ENCODE measurements at regions not wholly inside any gene's neighbourhood (a gene's known extent, or its start where the extent isn't known, plus 50 kb on each side); places are given as distances from the start of the nearest gene placed in this dataset.
"Not testable (repeated sequence)": the region's sequence is repeated elsewhere in the genome, so short reads cannot be mapped to it uniquely, and the experiment has no call there.

DNA sequence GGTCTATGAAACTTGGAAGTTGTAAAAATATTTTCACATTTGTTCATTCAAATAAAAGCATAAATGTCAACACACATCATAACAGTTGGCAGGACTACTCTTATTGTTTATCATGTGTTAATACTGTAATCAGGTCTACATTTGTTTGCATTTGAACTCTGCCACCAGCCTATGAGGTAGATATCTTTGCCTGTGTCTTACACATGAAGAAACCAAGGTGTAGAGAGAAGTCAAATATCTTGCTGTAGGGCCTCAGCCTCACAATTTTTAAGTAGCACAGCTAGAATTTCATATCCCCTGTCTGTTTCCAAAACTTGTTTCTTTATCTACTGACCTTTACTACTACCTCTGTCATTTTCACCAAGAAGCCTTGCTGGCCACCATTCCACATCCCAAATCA, 161.9 kb downstream of the ZIC4 start:
- TF ChIP-seq POU2F2 (IDR thresholded peaks at IDR 0.05; ENCODE audit: low read depth, low read length) (no peak), POLR2A (IDR thresholded peaks at IDR 0.05; ENCODE audit: low read depth, low read length) (no peak), TAF1 (IDR thresholded peaks at IDR 0.05; ENCODE audit: low read depth, low read length) (no peak), SPI1 (IDR thresholded peaks at IDR 0.05; ENCODE audit: low read depth, low read length) (no peak), PAX5 (IDR thresholded peaks at IDR 0.05; ENCODE audit: insufficient read depth, low read length, severe bottlenecking) (no peak), POLR2AphosphoS5 (IDR thresholded peaks at IDR 0.05; ENCODE audit: low read depth, low read length) (no peak)
- no peak for DNase-seq (ENCODE audit: insufficient read length, low spot score)

DNA sequence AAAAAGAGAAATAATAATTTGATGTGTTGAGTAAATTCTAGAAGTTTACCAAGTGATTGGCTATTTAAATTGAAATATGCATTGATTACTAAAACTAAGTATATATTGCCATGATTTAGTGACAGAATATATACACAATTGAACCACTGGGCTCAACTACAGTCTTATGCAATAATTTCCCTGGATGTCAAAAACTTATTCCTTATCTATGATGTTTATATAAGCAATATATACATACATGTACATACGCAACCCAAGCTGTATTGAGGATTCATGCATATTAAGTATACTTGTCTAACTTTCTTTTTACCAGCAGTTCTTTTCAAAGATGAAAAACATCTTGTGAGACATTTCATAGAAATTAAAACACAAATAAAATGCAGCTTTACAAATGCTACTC, 165.8 kb downstream of the ZIC4 start:
- TF ChIP-seq SPI1 (IDR thresholded peaks at IDR 0.05; ENCODE audit: low read depth, low read length) = no peak
- TF ChIP-seq POLR2A (IDR thresholded peaks at IDR 0.05; ENCODE audit: low read depth, low read length) = no peak
- no peak for FAIRE-seq
- no peak for DNase-seq (ENCODE audit: insufficient read length, low spot score)

More for the DNA sequence above, 161.9 kb downstream of the ZIC4 start:
- no peak for FAIRE-seq

GRCh38 chr3:147237991-147238390, 168.4 kb downstream of the ZIC4 start:
- no peak for DNase-seq (ENCODE audit: insufficient read length, low spot score)
- TF ChIP-seq PAX5 (IDR thresholded peaks at IDR 0.05; ENCODE audit: insufficient read depth, low read length, severe bottlenecking) = no peak
- TF ChIP-seq TAF1 (IDR thresholded peaks at IDR 0.05; ENCODE audit: low read depth, low read length) = no peak
- no peak for TF ChIP-seq POLR2AphosphoS5 (IDR thresholded peaks at IDR 0.05; ENCODE audit: low read depth, low read length)
- TF ChIP-seq POU2F2 (IDR thresholded peaks at IDR 0.05; ENCODE audit: low read depth, low read length) = no peak
- TF ChIP-seq SPI1 (IDR thresholded peaks at IDR 0.05; ENCODE audit: low read depth, low read length) = no peak
- no peak for TF ChIP-seq POLR2A (IDR thresholded peaks at IDR 0.05; ENCODE audit: low read depth, low read length)
- no peak for FAIRE-seq

DNA sequence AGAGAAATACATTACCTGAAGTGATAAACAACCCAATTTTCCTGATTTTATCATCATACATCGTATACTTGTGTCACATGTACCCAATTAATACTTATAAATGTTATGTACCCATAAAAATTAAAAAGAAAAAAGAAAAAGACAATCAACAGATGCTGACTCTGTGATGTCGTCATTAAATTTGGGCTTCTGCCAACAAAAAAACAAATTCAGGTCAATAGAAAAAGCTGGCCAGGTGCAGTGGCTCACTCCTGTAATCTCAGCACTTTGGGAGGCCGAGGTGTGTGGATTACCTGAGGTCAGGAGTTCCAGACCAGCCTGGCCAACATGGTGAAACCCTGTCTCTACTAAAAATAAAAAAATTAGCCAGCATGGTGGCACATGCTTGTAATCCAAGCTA, 174.4 kb downstream of the ZIC4 start:
- FAIRE-seq; DNase-seq (ENCODE audit: insufficient read length, low spot score): not testable (repeated sequence)

GRCh38 chr3:147231111-147231510, 175.2 kb downstream of the ZIC4 start:
- FAIRE-seq = no peak
- TF ChIP-seq POLR2AphosphoS5 (IDR thresholded peaks at IDR 0.05; ENCODE audit: low read depth, low read length) = no peak
- no peak for TF ChIP-seq SPI1 (IDR thresholded peaks at IDR 0.05; ENCODE audit: low read depth, low read length)
- no peak for TF ChIP-seq POLR2A (IDR thresholded peaks at IDR 0.05; ENCODE audit: low read depth, low read length)
- TF ChIP-seq TAF1 (IDR thresholded peaks at IDR 0.05; ENCODE audit: low read depth, low read length) = no peak
- no peak for TF ChIP-seq POU2F2 (IDR thresholded peaks at IDR 0.05; ENCODE audit: low read depth, low read length)
- TF ChIP-seq PAX5 (IDR thresholded peaks at IDR 0.05; ENCODE audit: insufficient read depth, low read length, severe bottlenecking) = no peak

DNA sequence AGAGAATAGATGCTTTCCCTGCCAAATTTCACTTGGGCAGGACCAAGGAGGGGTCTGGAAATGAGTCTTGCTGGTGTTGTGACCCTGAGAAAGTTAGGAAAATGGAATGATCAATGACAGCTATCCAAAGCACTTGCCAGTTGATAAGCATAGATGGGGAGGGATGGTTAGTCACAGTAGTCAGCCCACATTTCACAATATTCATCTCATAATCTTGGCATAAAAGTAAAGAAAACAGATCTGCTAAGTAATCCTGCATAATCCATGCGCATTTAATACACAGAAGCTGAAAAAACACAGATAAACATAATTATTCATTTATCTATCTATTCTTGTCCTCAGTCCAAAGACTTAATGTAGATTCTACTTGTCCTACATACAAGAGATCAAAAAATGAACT, 184.1 kb downstream of the ZIC4 start:
- no peak for TF ChIP-seq POU2F2 (IDR thresholded peaks at IDR 0.05; ENCODE audit: low read depth, low read length)
- no peak for TF ChIP-seq POLR2A (IDR thresholded peaks at IDR 0.05; ENCODE audit: low read depth, low read length)
- TF ChIP-seq SPI1 (IDR thresholded peaks at IDR 0.05; ENCODE audit: low read depth, low read length) = no peak
- TF ChIP-seq PAX5 (IDR thresholded peaks at IDR 0.05; ENCODE audit: insufficient read depth, low read length, severe bottlenecking) = no peak
- no peak for DNase-seq (ENCODE audit: insufficient read length, low spot score)
- no peak for FAIRE-seq

More at GRCh38 chr3:147231111-147231510, 175.2 kb downstream of the ZIC4 start:
- DNase-seq (ENCODE audit: insufficient read length, low spot score) = no peak

- no peak for DNase-seq (ENCODE audit: insufficient read length, low spot score)
- TF ChIP-seq SPI1 (IDR thresholded peaks at IDR 0.05; ENCODE audit: low read depth, low read length) (no peak), TAF1 (IDR thresholded peaks at IDR 0.05; ENCODE audit: low read depth, low read length) (no peak), POLR2AphosphoS5 (IDR thresholded peaks at IDR 0.05; ENCODE audit: low read depth, low read length) (no peak), PAX5 (IDR thresholded peaks at IDR 0.05; ENCODE audit: insufficient read depth, low read length, severe bottlenecking) (no peak), POLR2A (IDR thresholded peaks at IDR 0.05; ENCODE audit: low read depth, low read length) (no peak), POU2F2 (IDR thresholded peaks at IDR 0.05; ENCODE audit: low read depth, low read length) (no peak)
- FAIRE-seq = no peak
Measured at GRCh38 chr3:147218965-147219364, 187.4 kb downstream of the ZIC4 start.

DNA sequence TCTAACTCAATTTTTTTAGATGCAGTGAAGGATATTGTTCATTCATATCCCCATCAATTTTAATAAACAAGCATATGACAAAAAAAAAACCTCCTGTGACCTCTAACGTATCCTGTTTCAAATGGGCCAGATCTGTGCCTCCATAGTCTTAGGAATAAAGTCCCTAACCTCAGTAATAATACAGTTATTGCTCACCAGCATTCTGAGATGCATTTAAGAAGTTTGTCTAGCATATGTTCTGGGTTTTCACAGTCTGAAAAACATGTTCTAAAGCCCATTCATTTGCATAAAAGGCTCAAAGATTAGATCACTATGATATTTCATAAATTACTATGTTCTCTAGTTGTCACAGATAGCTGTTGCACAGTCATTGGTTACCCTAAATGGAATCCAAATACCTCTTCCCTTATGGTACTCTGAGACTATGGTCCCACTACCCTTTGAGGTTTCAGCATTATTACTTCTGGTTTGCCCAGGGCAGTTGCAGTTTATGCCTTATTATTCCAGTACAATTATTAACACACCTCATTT, 190.1 kb downstream of the ZIC4 start:
- TF ChIP-seq SPI1 (IDR thresholded peaks at IDR 0.05; ENCODE audit: low read depth, low read length) (no peak), PAX5 (IDR thresholded peaks at IDR 0.05; ENCODE audit: insufficient read depth, low read length, severe bottlenecking) (no peak), POU2F2 (IDR thresholded peaks at IDR 0.05; ENCODE audit: low read depth, low read length) (no peak), POLR2A (IDR thresholded peaks at IDR 0.05; ENCODE audit: low read depth, low read length) (no peak), TAF1 (IDR thresholded peaks at IDR 0.05; ENCODE audit: low read depth, low read length) (no peak), POLR2AphosphoS5 (IDR thresholded peaks at IDR 0.05; ENCODE audit: low read depth, low read length) (no peak)
- DNase-seq (ENCODE audit: insufficient read length, low spot score) (no peak), FAIRE-seq (no peak)

GRCh38 chr3:147215660-147216059, 190.7 kb downstream of the ZIC4 start:
- no peak for FAIRE-seq
- TF ChIP-seq SPI1 (IDR thresholded peaks at IDR 0.05; ENCODE audit: low read depth, low read length) = peak; percentile 78
- no peak for TF ChIP-seq POLR2AphosphoS5 (IDR thresholded peaks at IDR 0.05; ENCODE audit: low read depth, low read length)
- no peak for DNase-seq (ENCODE audit: insufficient read length, low spot score)

- DNase-seq (ENCODE audit: insufficient read length, low spot score) = no peak
- FAIRE-seq = no peak
- TF ChIP-seq POLR2A (IDR thresholded peaks at IDR 0.05; ENCODE audit: low read depth, low read length) (no peak), SPI1 (IDR thresholded peaks at IDR 0.05; ENCODE audit: low read depth, low read length) (no peak), PAX5 (IDR thresholded peaks at IDR 0.05; ENCODE audit: insufficient read depth, low read length, severe bottlenecking) (no peak), POU2F2 (IDR thresholded peaks at IDR 0.05; ENCODE audit: low read depth, low read length) (no peak), POLR2AphosphoS5 (IDR thresholded peaks at IDR 0.05; ENCODE audit: low read depth, low read length) (no peak), TAF1 (IDR thresholded peaks at IDR 0.05; ENCODE audit: low read depth, low read length) (no peak)
Measured at GRCh38 chr3:147213633-147214032, 192.7 kb downstream of the ZIC4 start.

GRCh38 chr3:147210676-147211075, 195.7 kb downstream of the ZIC4 start:
- DNase-seq (ENCODE audit: insufficient read length, low spot score) (no peak), FAIRE-seq (no peak)
- TF ChIP-seq POLR2AphosphoS5 (IDR thresholded peaks at IDR 0.05; ENCODE audit: low read depth, low read length) (no peak), SPI1 (IDR thresholded peaks at IDR 0.05; ENCODE audit: low read depth, low read length) (no peak), POLR2A (IDR thresholded peaks at IDR 0.05; ENCODE audit: low read depth, low read length) (no peak), PAX5 (IDR thresholded peaks at IDR 0.05; ENCODE audit: insufficient read depth, low read length, severe bottlenecking) (no peak), TAF1 (IDR thresholded peaks at IDR 0.05; ENCODE audit: low read depth, low read length) (no peak), POU2F2 (IDR thresholded peaks at IDR 0.05; ENCODE audit: low read depth, low read length) (no peak)

Measured in GM12891 (cell line).